Kasumi-1 (cell line): ENCODE measurements at regions not wholly inside any gene's neighbourhood (a gene's known extent, or its start where the extent isn't known, plus 50 kb on each side); places are given as distances from the start of the nearest gene placed in this dataset.
"Not testable (repeated sequence)": the region's sequence is repeated elsewhere in the genome, so short reads cannot be mapped to it uniquely, and the experiment has no call there.

Source experiments
- DNase-seq, 2 experiments: peaks; one replicate each; lab custom pipeline; 2025; lab: John Stamatoyannopoulos, UW

GRCh38 chr13:103692442-103692841 lies 626.2 kb upstream of the SLC10A2 start:
- no peak for DNase-seq

- no peak for DNase-seq
Measured at GRCh38 chr13:103676329-103676728, 610.1 kb upstream of the SLC10A2 start.

GRCh38 chr13:103671547-103671946 lies 605.3 kb upstream of the SLC10A2 start:
- no peak for DNase-seq

DNA sequence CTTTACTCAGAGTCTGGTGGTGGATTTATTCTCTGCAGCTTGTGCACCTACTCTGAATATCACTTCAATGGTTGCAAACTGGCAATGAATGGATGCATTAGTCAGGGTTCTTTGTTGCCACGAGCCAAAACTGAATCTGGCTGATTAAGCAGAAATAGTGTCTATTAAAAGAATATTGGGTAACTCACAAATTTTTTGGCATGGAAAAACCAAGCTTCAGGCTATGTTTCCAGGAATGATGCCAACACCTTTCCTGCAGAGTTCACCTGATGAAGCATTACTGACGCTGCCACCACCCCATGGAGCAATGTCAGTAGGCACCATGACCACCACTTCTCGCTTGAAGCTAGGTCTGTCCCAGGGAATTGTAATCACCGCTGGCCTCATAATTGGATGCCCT lies 597.8 kb upstream of the SLC10A2 start:
- DNase-seq: no peak

DNA sequence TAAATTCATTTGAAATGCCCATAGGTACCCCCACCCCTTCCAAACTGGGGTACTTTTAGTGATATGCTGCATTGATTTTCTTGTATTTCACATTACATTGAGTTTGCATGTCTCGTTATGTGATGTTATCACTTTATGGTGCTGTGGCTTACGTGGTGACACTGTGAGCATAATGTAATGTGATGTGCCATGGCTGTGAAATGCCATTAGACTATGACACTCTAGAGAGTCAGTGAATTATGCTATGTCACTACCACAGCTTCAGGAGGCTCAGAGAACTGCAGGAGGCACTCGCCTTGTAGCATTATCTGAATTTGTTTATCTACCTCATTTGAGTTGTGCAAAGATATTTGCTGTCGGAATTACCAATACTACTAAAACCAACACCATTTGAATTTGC lies 590.1 kb upstream of the SLC10A2 start:
- DNase-seq: no peak

DNA sequence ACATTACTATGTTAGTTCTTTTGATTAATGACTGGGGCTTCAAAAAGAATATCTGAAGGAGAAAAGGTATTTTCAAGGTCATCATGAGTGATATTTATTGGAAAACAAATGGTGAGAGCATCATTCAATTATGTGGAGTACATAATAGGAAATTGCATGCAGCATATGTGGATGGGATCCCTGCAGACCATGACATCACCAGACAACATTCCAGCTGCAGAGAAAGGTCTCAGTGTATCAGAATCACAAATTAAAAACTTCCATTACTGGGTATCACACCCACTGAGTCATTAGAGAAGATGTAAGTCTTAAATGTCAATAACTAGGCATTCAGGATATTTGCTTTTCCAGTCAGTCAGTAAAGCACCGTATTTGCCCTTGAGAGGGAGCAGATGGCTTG lies 574.4 kb upstream of the SLC10A2 start:
- DNase-seq: no peak

DNA sequence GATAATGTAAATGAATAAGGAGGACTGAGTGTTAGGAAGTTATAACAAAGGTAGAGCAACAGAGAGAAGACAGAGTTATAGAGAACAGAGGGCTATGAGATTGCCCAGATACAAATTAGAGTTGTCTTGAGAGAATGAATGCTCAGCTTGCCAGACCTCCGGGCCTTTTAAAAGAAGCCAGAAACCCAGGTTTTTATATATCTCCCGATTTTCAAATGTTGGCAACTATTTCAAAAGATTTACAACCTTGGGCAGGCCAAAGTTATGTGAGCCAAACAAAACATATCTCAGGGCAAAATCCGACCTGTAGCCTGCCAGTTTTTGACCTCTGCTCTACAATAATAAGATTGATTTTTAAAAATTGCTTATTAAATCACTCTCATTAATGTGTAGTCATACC lies 573.1 kb upstream of the SLC10A2 start:
- no peak for DNase-seq

DNA sequence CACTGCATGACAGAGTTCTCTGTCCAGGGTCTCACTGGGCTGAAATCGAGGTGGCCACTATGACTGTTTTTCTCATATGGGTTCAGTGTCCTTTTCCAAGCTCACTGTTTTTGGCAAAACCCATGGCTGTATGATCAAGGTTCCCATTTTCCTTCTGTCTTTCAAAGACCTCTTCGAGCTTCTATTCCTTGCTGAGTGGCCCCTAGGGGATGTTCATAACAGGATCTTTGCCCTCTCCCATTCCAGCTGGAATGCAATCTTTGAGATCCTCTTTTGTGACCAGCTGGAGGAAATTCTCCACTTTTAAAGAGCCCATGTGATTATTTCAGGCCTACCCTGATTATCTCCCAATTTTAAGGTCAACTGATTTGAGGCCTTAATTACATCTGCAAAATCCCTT lies 572.5 kb upstream of the SLC10A2 start:
- DNase-seq: no peak

GRCh38 chr13:103634066-103634465 lies 567.8 kb upstream of the SLC10A2 start:
- no peak for DNase-seq

- DNase-seq: no peak
Measured at GRCh38 chr13:103625194-103625593, 559.0 kb upstream of the SLC10A2 start.

GRCh38 chr13:103618151-103618550 lies 551.9 kb upstream of the SLC10A2 start:
- no peak for DNase-seq

- no peak for DNase-seq
Measured at GRCh38 chr13:103615771-103616170, 549.6 kb upstream of the SLC10A2 start.

DNA sequence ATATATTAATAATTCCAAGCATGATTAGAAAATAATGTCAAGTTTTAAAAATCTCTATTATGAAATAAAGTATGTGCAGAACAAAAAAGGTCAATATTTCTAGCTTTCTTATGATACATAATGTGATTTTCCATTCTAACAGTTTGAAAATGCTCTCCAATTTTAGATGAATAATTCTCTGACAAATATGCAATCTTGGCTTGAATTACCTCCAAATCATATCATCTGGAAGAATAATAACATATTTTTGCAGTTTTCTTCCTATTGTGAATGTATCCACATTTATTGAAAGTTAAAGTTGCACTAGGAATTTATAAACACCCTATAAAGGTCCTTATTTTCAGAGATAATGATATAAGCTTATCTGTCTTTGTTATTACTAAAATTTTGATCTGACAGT lies 548.5 kb upstream of the SLC10A2 start:
- DNase-seq: no peak

DNA sequence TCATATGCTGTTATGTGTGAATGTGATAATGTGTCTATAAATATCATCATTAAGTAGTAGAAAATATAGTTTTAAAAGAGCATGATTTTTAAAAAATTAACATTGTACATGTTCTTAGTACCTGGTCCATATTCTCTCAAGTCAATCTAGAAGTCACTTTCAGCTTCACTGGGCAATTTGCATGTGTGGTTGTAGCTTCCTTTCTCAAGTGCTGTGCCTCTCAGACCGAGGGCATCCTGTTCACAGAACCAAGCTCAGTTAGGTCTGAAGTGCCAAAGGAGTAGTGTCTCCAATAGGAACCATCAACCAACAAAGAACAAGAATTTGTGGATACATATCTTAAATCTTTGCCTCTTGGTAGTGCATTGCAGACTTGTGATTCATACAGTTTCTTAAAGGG lies 541.8 kb upstream of the SLC10A2 start:
- no peak for DNase-seq

GRCh38 chr13:103605546-103606326 lies 539.5 kb upstream of the SLC10A2 start:
- no peak for DNase-seq

DNA sequence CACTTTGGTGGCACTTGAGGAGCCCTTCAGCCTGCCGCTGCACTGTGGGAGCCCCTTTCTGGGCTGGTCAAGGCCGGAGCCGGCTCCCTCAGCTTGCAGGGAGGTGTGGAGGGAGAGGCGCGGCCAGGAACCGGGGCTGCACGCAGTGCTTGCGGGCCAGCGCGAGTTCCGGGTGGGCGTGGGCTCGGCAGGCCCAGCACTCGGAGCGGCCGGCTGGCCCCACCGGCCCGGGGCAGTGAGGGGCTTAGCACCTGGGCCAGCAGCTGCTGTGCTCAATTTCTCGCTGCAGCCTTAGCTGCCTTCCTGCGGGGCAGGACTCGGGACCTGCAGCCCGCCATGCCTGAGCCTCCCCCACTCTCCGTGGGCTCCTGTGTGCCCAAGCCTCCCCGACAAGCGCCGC lies 533.7 kb upstream of the SLC10A2 start:
- DNase-seq: not testable (repeated sequence)

GRCh38 chr13:103598671-103599070 lies 532.5 kb upstream of the SLC10A2 start:
- DNase-seq: no peak

- no peak for DNase-seq
Measured at GRCh38 chr13:103573446-103573845, 507.2 kb upstream of the SLC10A2 start.

GRCh38 chr13:103568314-103568713 lies 502.1 kb upstream of the SLC10A2 start:
- no peak for DNase-seq

DNA sequence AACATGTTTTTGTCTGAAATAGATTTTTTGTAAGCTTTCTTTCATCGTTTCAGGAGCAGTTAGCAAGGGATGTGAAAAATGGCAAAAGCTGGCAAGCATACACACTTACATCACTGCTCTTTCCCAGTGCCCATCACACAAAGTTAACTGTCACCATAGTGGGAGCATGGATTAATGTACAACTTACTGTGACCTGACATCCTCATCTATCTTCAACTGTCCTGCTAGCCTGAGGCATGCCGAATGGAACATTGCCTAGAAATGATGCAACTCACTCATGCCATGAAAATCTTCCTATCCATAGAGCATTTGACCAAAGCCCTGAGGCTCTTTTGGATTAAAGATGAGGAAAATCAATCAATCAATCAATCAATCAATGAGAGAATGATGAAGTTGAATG lies 491.7 kb upstream of the SLC10A2 start:
- DNase-seq: no peak

DNA sequence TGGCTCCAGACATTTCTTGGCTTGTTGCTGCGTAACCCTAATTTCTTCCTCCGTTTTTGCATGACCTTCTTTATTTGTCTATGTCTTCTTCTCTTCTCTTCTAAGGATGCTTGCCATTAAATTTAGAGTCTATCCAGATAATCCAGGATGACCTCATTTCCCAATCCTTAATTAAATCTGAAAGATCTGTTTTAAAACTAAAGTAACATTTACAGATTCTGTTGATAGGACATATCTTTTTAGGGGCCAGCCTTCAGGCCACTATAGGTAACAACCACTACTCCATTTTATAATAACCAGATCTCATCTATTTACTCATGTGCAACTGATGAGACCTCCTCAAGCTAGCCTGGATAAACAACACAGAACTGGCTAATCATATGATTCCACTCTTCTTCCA lies 490.5 kb upstream of the SLC10A2 start:
- no peak for DNase-seq

- DNase-seq: no peak
Measured at GRCh38 chr13:103547914-103548313, 481.7 kb upstream of the SLC10A2 start.

GRCh38 chr13:103546271-103546670 lies 480.1 kb upstream of the SLC10A2 start:
- peak; percentile 4 to 25 for DNase-seq

DNA sequence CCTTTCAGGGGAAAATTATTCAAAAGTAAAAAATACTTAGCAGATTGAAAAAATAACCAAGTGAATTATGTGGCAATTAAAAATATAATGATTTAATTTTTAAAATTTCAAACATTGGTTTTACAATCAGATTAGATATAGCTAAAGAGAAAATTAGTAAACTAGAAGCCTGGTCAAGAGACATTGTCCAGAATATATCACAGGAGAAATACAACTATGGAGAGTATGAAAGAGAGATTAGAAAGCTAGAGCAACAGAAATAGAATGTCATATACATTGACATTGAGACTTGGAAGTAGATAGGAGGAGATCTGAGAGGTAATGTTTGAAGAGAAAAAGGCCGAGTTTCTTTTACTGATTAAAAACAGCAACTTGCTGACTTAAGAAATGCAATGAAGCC lies 476.4 kb upstream of the SLC10A2 start:
- DNase-seq: no peak
